NCI-H128 (cell line): ENCODE measurements at regions not wholly inside any gene's neighbourhood (a gene's known extent, or its start where the extent isn't known, plus 50 kb on each side); places are given as distances from the start of the nearest gene placed in this dataset.
"Not testable (repeated sequence)": the region's sequence is repeated elsewhere in the genome, so short reads cannot be mapped to it uniquely, and the experiment has no call there.

ENCODE experiments used
- DNase-seq: peaks from one replicate; lab custom pipeline; 2025; ENCODE audit not compliant: unreplicated experiment; lab: John Stamatoyannopoulos, UW

DNA sequence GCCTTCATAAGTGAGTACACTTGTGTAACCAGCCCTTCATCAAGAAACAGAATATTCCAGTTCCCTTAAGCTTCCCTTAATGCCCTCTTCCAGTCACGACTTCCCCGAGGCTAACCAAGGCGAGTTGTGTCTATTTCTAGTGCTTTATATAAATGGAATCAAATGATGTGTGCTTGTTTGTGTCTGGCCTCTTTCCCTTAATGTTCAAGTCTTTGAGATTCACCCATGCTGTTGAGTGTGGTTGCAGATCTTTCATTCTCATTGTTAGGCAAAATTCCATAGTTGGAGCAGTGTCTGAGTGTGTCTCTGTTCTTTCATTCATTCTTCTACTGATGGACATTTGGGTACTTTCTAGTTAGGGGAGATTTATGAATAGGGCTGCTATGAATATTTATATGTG, 135.0 kb downstream of the CEBPB start:
- DNase-seq = no peak

DNA sequence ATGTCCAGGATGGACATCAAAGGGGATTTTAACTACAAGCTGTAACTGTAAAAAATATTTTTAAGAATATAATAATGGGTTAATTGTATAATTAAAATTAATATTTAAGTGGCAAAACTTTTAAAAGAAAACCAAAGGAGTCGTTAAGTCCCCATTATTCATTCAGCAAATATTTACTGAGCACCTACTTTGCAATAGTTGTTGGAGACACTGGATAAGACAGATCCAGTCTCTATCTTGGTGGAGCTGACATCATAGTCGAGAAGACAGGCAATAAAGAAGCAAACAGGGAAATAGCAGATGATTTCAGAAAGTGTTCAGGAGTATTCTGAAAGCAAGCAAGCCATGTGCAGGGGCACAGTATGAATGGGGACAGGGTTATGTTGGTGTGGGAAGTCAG, 137.0 kb downstream of the CEBPB start:
- no peak for DNase-seq

DNA sequence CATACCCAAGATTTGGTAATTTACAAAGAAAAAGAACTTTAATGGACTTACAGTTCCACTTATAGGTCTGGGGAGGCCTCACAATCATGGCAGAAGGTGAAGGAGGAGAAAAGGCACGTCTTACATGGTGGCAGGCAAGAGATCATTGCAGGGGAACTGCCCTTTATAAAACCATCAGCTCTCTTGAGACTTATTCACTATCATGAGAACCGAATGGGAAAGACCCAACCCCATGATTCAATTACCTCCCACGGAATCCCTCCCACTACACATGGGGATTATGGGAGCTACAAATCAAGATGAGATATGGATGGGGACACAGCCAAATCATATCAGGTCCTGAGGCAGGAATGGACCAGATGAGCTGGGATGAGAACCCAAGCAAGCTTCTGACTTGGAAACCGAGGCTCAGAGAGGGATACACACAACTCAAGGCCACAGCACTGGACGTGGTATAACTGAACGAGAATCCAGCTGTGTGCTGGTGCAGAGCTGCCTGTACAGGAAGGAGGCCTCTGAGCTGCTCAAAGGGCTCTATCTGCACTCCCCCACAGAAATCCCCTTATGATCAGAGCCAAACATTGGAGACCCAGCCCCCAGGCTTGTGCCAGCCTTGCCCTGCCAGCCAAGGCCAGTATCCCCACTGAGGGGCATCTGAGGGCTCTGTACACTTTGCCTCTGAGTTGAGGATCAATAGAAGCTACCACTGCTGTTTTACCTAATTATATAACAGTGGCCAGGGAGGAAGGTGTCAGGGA, 137.8 kb downstream of the CEBPB start:
- DNase-seq = no peak

DNA sequence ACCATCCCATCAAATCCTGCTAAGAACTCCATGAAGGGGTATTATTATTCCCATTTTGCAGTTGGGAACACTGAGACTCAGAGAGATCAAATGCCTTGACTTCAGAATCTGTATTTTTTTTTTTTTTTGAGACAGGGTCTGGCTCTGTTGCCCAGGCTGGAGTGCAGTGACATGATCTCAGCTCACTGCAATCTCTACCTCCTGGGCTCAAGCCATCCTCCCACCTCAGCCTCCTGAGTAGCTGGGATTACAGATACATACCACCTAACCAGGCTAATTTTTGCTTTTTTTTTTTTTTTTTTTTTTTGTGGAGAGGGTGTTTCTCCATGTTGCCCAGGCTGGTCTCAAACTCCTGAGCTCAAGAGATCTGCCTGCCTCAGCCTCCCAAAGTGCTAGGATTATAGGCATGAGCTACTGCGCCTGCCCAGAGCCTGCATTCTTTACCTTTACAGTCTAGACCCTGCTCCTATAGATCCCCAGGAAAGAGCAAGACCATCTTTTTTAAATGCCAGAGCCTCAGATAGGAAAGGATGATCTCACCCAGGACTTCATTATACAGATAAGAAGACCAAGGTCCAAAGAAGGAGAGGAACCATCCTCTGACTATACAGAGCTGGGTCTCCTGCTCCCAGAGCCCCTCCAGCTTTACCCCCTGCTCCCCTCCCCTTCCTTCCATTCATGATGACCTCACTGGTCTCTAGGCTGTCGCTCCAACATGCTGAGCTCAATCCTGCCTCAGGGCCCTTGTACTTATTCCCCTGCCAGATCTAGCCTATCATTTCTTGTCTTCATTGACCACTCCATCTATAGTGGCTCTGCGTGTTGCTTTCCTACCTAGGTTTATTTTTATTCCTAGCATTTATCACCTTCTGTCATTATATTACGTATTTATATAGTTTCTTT, 138.6 kb downstream of the CEBPB start:
- no peak for DNase-seq

DNA sequence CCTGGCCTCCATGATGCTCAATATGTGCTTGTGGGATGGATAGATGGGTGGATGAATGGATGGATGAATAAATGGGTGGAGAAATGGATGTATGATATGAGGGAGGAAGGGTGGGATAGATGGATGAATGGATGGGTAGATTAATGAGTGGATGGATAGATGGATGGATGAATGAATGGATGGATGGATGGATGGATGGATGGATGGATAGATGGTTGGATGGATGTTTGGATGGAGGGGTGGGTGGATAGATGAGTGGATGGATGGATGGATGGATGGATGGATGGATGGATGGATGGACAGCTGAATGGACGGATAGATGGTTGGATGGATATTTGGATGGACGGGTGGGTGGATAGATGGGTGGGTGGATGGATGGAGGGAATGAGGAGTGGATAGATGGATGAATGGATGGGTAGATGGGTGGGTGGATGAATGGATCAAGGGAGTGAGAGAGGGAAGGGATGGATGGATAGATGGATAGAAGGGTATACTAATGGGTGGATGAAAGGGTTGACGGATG, 139.4 kb downstream of the CEBPB start:
- DNase-seq = no peak

DNA sequence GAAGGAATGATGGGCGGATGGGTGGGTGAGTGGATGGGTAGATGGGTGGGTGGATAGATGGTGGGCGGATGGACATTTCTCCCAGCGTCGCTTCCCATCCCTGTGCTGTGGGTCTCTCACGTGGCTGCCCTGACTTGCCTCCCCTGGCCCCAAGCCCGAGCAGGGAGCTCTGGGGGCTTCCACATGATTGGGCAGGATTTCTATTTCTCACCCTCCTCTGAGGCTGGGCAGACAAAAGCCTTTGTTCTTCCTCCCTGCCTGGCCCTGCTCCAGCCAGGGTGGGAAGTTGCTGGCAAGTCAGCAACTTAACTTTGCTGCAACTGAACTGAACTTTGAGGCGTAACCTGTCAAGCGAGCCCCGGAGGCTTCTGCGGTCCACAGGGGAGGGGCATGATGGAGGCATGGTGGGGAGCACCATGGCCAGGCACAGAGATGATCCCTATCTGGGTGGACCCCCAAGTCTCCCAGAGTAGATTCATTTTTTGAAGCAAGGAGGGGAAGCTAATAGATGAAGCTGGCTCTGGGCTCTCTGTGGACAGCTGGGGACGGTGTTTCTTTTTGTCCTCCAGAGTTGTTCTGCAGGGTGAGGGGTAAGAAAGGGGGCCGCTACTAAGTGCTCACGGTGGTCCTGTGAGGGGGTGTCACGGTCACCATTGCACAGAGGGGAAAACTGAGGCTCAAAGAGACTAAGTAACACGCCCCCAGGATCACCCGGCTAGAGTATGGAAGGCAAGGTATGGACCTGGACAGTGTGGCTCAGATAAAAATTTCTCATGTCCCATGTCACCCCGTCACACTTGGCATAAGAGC, 140.1 kb downstream of the CEBPB start:
- no peak for DNase-seq

DNA sequence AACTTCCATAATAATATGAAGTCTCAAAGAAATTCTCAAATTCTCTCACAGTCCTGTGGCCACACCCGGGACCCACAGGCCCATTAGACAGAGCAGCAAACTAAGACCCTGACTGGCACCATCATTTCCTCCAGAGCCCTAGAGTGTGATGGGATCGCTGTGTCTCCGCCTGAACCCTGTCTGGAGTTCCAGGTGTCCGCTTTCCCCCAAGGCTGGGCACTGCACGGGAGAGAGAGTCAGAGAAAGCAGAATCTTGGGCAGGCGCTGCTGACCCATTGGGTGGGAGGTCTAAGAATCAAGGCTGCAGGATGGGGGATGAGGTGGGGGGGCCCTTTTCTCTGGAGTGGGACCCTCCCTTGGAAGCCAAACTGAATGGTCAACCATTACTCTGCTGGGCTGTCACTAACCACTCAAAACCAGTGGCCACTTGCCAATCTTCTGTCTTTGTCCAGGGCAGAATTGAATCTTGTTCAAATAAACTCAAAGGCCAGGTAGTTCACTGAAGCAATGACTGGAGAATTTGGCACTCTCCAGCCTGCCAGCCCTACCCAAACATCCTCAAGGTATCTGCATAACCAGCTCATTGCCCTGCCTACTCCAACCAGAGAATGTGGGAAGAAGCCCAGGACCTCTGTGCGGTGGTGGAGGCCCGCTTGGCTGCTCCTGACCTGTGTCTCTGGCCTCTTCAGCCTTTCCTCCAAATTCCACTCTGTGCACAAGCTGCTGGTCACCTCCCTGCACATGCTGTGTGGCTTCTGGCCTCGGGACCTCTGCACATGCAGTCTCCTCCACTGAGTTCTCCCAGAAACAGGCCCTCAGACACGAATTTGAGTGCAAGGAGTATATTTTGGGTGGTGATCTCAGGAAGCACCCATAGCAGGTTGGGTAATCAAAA, 141.1 kb downstream of the CEBPB start:
- no peak for DNase-seq

DNA sequence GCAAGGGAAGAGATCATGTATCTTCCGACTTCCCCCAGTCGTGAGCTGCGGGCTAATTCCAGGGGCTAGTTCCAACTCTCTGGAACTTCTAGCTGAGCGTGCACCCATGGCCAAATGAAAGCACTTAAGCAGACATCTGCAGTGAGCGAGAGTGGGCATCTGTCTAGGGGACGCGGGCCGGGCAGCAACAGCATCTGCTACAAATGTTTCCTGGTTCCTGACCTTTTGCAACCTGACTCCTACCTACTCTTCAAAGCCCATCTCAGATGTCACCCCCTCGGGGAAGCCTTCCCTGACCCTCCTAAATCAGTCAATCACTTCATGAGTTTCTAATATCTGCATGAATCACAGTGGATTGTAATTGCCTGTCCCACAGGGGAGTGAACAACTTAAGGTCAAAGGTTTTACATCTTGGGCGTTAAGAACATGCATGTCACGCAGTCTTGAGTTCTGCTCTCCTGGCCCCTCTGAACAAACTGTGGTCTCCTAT, 141.9 kb downstream of the CEBPB start:
- DNase-seq = no peak

DNA sequence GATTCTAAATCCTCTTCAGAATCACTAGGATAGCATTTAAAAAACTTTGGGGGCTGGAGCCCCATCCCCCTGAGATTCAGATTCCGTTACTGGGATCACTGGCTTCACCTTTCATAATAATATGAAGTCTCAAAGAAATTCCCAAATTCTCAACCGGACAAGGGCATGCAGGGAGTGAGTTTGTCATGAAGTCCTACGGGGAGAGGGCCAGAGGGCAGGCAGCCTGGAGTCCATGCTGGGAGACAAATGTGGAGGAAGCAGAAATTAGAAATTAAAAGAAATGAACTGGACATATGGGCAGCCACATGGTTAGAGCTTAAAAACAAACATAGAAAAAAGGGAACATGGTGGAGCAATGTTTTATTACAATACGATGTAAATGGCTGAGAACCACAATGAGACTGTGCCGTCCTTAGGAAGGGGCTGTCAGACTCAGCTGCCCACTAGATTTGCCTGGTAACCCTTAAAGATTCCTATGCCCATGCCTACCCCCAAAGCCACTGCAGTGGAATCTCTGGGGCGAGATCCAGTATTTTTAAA, 142.6 kb downstream of the CEBPB start:
- DNase-seq = no peak

DNA sequence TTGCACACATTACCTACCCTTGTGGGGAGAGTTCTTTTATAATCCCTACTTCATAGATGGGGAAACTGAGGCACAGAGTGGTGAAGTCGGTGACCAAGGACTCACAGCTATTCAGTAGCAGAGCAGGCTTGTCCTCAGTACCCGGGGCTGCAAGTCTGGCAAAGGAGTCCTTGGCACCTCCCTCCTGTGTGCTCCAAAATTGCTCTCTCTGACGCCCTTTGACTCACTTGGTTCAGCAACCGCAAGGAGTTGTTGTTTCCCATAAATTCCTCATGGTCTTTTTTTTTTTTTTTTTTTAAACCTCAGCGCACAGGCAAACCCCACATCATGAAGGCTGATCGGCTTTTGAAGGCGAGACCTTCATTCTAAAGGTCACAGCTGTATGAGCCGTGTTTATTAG, 143.2 kb downstream of the CEBPB start:
- no peak for DNase-seq

DNA sequence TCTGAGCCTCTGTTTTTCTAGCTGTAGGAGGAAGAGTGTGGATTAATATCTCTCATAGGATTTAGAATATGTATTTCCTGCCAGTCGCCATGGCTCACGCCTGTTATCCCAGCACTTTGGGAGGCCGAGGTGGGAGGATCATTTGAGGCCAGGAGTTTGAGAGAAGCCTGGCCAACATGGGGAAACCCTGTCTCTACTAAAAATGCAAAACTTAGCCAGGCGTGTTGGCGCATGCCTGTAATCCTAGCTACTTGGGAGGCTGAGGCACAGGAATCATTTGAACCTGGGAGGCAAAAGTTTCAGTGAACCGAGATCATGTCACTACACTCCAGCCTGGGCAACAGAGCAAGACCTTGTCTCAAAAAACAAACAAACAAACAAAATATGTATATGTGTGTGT, 143.9 kb downstream of the CEBPB start:
- not testable (repeated sequence) for DNase-seq

DNA sequence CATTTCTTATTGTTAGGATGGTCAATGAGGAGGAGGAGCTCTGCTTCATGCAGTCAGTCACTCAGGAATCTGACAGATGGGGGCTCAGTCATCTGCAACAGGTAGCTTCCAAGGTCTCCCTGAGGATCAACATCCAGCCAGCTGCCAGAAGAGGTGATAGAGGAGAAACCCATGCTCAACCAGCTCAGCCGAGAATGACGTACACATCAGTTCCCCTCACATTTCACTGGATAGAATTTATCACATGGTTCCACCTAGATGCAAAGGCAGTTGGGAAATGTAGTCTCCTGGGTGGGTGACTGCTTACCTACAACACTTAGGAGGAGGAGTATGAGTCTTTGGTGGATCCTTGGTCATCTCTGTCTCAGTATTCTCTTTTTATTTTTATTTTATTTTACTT, 144.5 kb downstream of the CEBPB start:
- no peak for DNase-seq

DNA sequence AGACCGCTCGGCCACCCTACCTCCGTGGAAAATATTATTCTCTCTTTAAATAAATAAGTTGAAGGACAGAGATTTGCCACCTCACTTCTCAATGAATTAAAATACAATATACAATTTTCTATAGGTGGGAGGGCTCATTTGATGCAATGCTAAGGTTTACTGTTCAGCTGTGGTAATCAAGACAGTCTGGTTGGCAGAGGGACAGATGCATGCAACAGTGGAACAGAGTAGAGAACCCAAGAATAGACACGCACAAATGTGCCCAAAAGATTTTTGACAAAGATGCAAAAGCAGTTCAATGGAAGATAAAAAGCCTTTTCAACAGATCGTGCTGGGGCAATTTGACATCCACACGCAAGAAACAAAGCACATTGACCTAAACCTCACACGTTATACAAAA, 145.2 kb downstream of the CEBPB start:
- no peak for DNase-seq

DNA sequence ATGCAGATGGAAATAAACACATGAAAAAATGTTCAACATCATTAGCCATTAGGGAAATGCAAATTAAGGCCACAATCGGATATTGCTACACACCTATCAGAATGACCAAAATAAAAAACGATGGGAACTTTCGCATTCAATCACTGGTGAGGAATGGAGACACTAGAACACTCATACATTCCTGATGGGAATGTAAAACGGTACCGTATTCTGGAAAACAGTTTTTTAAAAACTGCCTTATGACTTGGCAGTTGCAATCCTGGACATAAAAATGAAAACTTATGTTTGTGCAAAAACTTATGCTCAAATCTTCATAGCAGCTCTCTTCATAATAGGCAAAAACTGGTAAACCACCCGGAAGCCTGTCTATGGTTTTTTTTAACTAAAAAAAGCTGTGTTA, 146.0 kb downstream of the CEBPB start:
- DNase-seq = no peak

DNA sequence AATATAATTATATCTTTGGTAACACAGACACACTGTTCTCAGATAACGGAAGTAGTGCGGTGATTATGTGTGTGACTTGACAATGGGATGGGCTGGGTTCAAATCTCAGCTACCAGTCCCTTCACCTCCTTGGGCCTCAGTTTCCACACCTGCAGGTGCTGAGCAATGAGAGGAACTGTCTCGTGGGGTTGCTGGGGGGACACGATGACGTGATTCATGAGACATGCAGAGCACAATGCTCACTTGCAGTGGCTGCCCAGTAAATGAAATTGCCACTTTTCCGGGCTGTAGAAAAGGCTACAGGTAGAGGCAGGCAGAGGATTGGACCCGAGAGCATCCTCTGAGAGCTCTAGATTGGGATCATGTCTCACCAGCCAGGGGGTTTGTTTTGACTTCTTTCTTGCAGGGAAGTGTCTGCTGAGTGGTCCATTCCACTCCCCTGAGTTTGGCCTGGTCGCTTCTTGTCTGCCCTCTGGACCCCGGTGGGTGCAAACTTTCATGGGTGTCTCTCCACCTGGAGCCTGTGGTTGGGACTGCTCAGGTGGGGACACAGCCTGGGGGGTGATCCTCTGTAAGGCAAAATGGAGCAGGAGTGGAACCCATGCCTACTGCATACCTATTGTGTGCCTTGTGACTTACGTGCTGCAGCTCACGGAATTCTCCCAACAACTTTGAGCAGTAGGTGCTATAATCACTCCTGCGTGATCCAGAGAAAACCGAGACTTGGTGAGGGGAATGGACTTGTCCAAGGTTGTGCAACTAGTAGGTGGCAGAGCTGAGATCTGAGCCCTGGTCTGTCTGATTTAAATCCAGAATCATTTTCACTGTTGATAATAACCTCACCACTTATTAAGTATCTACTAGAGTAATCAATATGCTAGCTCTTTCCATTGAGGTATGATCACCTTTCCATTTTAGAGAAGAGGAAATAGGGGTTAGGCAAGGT, 147.2 kb downstream of the CEBPB start:
- no peak for DNase-seq

DNA sequence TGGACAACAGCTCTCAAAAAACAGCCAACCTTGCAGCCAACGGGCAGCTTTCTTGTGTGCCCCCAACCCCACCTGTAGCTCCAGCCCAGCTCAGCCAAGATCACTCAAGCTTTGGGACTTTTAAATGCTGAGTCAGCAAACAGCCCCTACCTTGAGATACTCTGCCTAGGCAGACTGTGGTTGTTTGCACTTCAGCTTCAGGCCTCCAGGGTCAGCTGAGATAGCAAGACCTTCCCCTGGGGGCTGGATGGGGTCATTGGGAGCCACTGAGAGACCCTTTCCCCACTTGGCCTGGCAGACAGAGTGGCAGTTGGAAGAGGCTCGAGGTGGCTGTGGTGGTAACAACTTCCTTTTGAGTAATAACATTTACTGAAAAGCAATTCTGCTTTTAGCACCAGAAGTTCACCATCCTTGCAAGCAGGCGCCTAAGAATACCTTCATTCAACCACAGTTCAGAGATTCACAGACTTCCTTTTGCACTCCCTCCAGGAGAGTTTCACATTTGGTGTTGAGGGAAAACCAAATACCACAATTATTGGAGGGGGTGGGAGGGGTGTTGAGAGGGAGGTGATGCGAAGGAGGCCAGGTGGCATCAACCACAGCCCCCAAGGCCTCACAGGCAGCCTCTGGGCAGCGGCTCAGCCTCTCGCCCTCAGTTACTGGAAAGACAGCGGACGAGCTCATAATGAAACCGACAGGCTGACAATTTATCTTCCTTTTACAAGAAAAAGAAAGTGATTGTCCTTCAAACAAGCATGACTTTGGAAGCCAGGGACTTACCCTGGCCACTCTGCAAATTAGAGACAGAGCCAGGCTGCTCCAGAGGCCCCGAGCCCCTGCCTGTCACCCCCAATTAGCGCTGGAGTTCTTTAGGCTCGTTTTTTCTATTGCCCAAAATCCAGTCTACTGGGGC, 148.1 kb downstream of the CEBPB start:
- no peak for DNase-seq

DNA sequence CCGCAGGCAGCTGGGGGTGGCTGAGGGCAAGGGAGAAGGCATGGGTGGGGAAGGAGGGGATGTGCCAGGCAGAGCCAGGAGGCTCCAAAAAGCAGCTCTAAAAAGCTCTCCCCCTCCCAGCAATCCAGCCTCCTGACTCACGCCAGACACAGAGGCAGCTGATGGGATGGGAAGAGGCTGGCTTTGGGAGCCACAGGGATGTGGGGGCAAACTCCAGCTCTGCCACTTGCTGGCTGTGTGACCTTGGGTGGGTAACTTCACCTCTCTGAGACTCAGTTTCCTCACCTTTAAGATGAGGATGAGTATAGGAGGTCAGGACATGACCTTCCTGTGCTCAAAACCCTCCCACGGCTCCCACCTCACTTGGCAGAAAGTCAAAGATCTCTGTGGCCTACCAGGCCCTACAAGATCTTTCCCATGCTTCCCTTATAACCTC, 148.9 kb downstream of the CEBPB start:
- DNase-seq = no peak

DNA sequence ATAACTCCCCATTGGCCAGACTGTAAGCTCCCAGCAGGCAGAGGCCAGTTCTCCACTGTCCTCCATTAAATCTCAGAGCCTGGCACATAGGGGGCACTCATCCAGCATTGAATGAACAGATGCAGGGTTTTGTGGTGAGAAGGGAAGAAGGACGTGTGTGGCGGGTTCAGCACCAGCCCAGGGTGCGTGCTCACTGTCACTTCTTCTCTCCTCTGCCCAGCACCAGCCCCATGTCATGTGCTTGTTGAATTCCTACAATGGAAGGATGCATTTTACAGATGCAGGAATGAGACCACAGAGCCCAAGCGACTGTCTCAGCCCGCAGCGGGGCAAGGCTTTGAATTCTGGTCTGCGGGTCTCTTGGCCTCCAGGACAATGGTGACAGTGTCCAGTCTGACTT, 149.9 kb downstream of the CEBPB start:
- no peak for DNase-seq
